ENCODE measurements at regions not wholly inside any gene's neighbourhood (a gene's known extent, or its start where the extent isn't known, plus 50 kb on each side); places are given as distances from the start of the nearest gene placed in this dataset.

- no peak overlapping the region for H3K27ac ChIP-seq (ENCODE audit: low read depth, low read length)
- H3K4me1 ChIP-seq (ENCODE audit: control insufficient read depth in 1 of 2, insufficient read depth in 2 of 2, low read length in 2 of 2): no peaks in the 10 kb centered on the region
These were observed 277.9 kb upstream of the KLF3 start for GRCh38 chr4:38386005-38386551.

More at GRCh38 chr4:38386005-38386551, 277.9 kb upstream of the KLF3 start:
- RAD21 ChIA-PET (ENCODE audit: low non-redundant PET in 1 of 2, low total read pairs in 2 of 2, uncharacterized antibody in 2 of 2, unreplicated experiment in 2 of 2): no interaction called here
- no TSS peak for BruUV-seq (replicated peaks)
- Histone ChIP-seq H3K27me3 (ENCODE audit: insufficient read depth, low read length) (no peaks in the 10 kb centered on the region), H3K36me3 (ENCODE audit: control insufficient read depth in 1 of 2, insufficient read depth in 2 of 2, low read length in 2 of 2) (no peaks in the 10 kb centered on the region), H2AFZ (ENCODE audit: low read depth, low read length, poor library complexity, severe bottlenecking) (no peak overlapping the region), H3K79me2 (ENCODE audit: insufficient read depth, low read length) (no peaks in the 10 kb centered on the region), H4K20me1 (ENCODE audit: insufficient read depth) (no peaks in the 10 kb centered on the region), H3K9me2 (ENCODE audit: insufficient read depth) (no peaks in the 10 kb centered on the region), H3K4me2 (ENCODE audit: low read length) (no peak overlapping the region), H3K4me3 (replicated peaks in 1 of 2; ENCODE audit: low read depth in 1 of 2, low read length in 2 of 2) (no peak overlapping the region), H3K9ac (ENCODE audit: low read length) (no peak overlapping the region), H3K9me3 (ENCODE audit: control insufficient read depth in 1 of 2, insufficient read depth in 1 of 2, low read depth in 1 of 2, low read length in 2 of 2) (no peaks in the 10 kb centered on the region)
- POLR2A ChIA-PET: no interaction called here
- intact Hi-C loops (cut with micrococcal nuclease): no loop called here
- no peak for TF ChIP-seq REST (IDR thresholded peaks at IDR 0.05; ENCODE audit: low read depth)
- TF ChIP-seq RAD21 (IDR thresholded peaks at IDR 0.05; ENCODE audit: low read depth): no peak
- no peak for TF ChIP-seq CTCF (IDR thresholded peaks at IDR 0.05 in 2 of 3, conservative IDR thresholded peaks at IDR 0.05 in 1 of 3; ENCODE audit: borderline replicate concordance in 1 of 3, insufficient read depth in 1 of 3, low read depth in 2 of 3, low read length in 2 of 3)
- no peak for TF ChIP-seq MAX (IDR thresholded peaks at IDR 0.05)
- TF ChIP-seq ZBTB33 (IDR thresholded peaks at IDR 0.05; ENCODE audit: extremely low read depth, insufficient replicate concordance, low read length): no peak
- TF ChIP-seq EGR1 (IDR thresholded peaks at IDR 0.05; ENCODE audit: low read depth): no peak
- no peak for TF ChIP-seq CBX3 (IDR thresholded peaks at IDR 0.05; ENCODE audit: low read depth)
- TF ChIP-seq TCF7L2 (IDR thresholded peaks at IDR 0.05; ENCODE audit: borderline replicate concordance, extremely low read depth, insufficient read depth, insufficient read length): no peak
- no peak for TF ChIP-seq CEBPB (IDR thresholded peaks at IDR 0.05; ENCODE audit: low read depth)
- no peak for TF ChIP-seq JUND (IDR thresholded peaks at IDR 0.05)
- CTCF ChIA-PET: no interaction called here
- no peak for ATAC-seq
- DNase-seq (ENCODE audit: low read depth, low spot score): no peak
